ENCODE measurements at regions not wholly inside any gene's neighbourhood (a gene's known extent, or its start where the extent isn't known, plus 50 kb on each side); places are given as distances from the start of the nearest gene placed in this dataset.

GRCh38 chr3:103992469-103992868 is 1374.2 kb upstream of the ALCAM start:
- no peak overlapping the region for H3K4me2 ChIP-seq (ENCODE audit: insufficient read depth, low read length)
- no peak for DNase-seq (ENCODE audit: insufficient read length, low spot score, missing footprints)
- no peak overlapping the region for H2AFZ ChIP-seq (ENCODE audit: low read length)
- TF ChIP-seq CTCF (IDR thresholded peaks at IDR 0.05; ENCODE audit: extremely low read depth, low read depth, low read length) = no peak
- no peak overlapping the region for H3K27ac ChIP-seq (ENCODE audit: low read depth, low read length)
- no peak overlapping the region for H3K4me3 ChIP-seq (ENCODE audit: insufficient read depth, low read length)
- no peaks in the 10 kb centered on the region for H3K36me3 ChIP-seq (ENCODE audit: insufficient read depth, low read length)
- H3K9me3 ChIP-seq (ENCODE audit: low read depth, low read length) = no peaks in the 10 kb centered on the region
- H3K27me3 ChIP-seq (ENCODE audit: insufficient read depth, low read length) = no peaks in the 10 kb centered on the region
- no peaks in the 10 kb centered on the region for H4K20me1 ChIP-seq (ENCODE audit: insufficient read depth, low read length)
- H3K4me1 ChIP-seq (ENCODE audit: insufficient read depth, low read length) = no peaks in the 10 kb centered on the region
- H3K79me2 ChIP-seq (ENCODE audit: insufficient read depth, low read length) = no peaks in the 10 kb centered on the region

GRCh38 chr3:104004956-104005355 is 1361.8 kb upstream of the ALCAM start:
- no peak for TF ChIP-seq CTCF (IDR thresholded peaks at IDR 0.05; ENCODE audit: extremely low read depth, low read depth, low read length)
- H3K4me3 ChIP-seq (ENCODE audit: insufficient read depth, low read length) = no peak overlapping the region
- DNase-seq (ENCODE audit: insufficient read length, low spot score, missing footprints) = no peak
- no peak overlapping the region for H3K27ac ChIP-seq (ENCODE audit: low read depth, low read length)
- no peaks in the 10 kb centered on the region for H3K79me2 ChIP-seq (ENCODE audit: insufficient read depth, low read length)
- H3K4me1 ChIP-seq (ENCODE audit: insufficient read depth, low read length) = no peaks in the 10 kb centered on the region
- H3K36me3 ChIP-seq (ENCODE audit: insufficient read depth, low read length) = no peaks in the 10 kb centered on the region
- no peaks in the 10 kb centered on the region for H3K27me3 ChIP-seq (ENCODE audit: insufficient read depth, low read length)
- no peaks in the 10 kb centered on the region for H4K20me1 ChIP-seq (ENCODE audit: insufficient read depth, low read length)
- H3K4me2 ChIP-seq (ENCODE audit: insufficient read depth, low read length) = no peak overlapping the region
- H3K9me3 ChIP-seq (ENCODE audit: low read depth, low read length) = no peaks in the 10 kb centered on the region
- H2AFZ ChIP-seq (ENCODE audit: low read length) = no peak overlapping the region

GRCh38 chr3:104005815-104006214 is 1360.9 kb upstream of the ALCAM start:
- Histone ChIP-seq H3K79me2 (ENCODE audit: insufficient read depth, low read length) (no peaks in the 10 kb centered on the region), H3K9me3 (ENCODE audit: low read depth, low read length) (no peaks in the 10 kb centered on the region), H3K4me1 (ENCODE audit: insufficient read depth, low read length) (no peaks in the 10 kb centered on the region), H3K36me3 (ENCODE audit: insufficient read depth, low read length) (no peaks in the 10 kb centered on the region), H2AFZ (ENCODE audit: low read length) (no peak overlapping the region), H3K4me3 (ENCODE audit: insufficient read depth, low read length) (no peak overlapping the region), H3K27ac (ENCODE audit: low read depth, low read length) (no peak overlapping the region), H3K27me3 (ENCODE audit: insufficient read depth, low read length) (no peaks in the 10 kb centered on the region), H3K4me2 (ENCODE audit: insufficient read depth, low read length) (no peak overlapping the region), H4K20me1 (ENCODE audit: insufficient read depth, low read length) (no peaks in the 10 kb centered on the region)
- DNase-seq (ENCODE audit: insufficient read length, low spot score, missing footprints) = no peak
- no peak for TF ChIP-seq CTCF (IDR thresholded peaks at IDR 0.05; ENCODE audit: extremely low read depth, low read depth, low read length)

GRCh38 chr3:104018541-104018940 is 1348.2 kb upstream of the ALCAM start:
- H3K4me2 ChIP-seq (ENCODE audit: insufficient read depth, low read length) = no peak overlapping the region
- H4K20me1 ChIP-seq (ENCODE audit: insufficient read depth, low read length) = no peaks in the 10 kb centered on the region
- H3K79me2 ChIP-seq (ENCODE audit: insufficient read depth, low read length) = no peaks in the 10 kb centered on the region
- H3K4me3 ChIP-seq (ENCODE audit: insufficient read depth, low read length) = no peak overlapping the region
- H3K4me1 ChIP-seq (ENCODE audit: insufficient read depth, low read length) = no peaks in the 10 kb centered on the region
- no peak for DNase-seq (ENCODE audit: insufficient read length, low spot score, missing footprints)
- H3K27me3 ChIP-seq (ENCODE audit: insufficient read depth, low read length) = no peaks in the 10 kb centered on the region
- TF ChIP-seq CTCF (IDR thresholded peaks at IDR 0.05; ENCODE audit: extremely low read depth, low read depth, low read length) = no peak
- no peak overlapping the region for H3K27ac ChIP-seq (ENCODE audit: low read depth, low read length)
- H3K9me3 ChIP-seq (ENCODE audit: low read depth, low read length) = no peaks in the 10 kb centered on the region
- H3K36me3 ChIP-seq (ENCODE audit: insufficient read depth, low read length) = no peaks in the 10 kb centered on the region
- no peak overlapping the region for H2AFZ ChIP-seq (ENCODE audit: low read length)

Measured in osteoblast (primary cell).